Esophagus muscularis mucosa (tissue), 3 donors: ENCODE measurements at regions not wholly inside any gene's neighbourhood (a gene's known extent, or its start where the extent isn't known, plus 50 kb on each side); places are given as distances from the start of the nearest gene placed in this dataset.

Experiments
- CTCF ChIP-seq, 3 experiments: fragments of 200-600 bp in 2 of 3; fragments of 450-650 bp in 1 of 3; sonication (generic) in 2 of 3; IDR thresholded peaks; one replicate each; pipeline ENCODE4 v1.5.1; 2017 to 2019; ENCODE audit warnings: antibody characterized with exemption in 3 of 3, mild to moderate bottlenecking in 2 of 3, moderate library complexity in 1 of 3
- POLR2A ChIP-seq: fragments of 450-650 bp; IDR thresholded peaks from one replicate; pipeline ENCODE4 v1.6.1; 2017; ENCODE audit warnings: antibody characterized with exemption, moderate library complexity, mild to moderate bottlenecking, low read depth

GRCh38 chr13:89791971-89792630, 1555.4 kb upstream of the MIR17HG start:
- no peak for TF ChIP-seq CTCF (IDR thresholded peaks at IDR 0.05)
- no peak for TF ChIP-seq POLR2A
